ENCODE measurements at regions not wholly inside any gene's neighbourhood (a gene's known extent, or its start where the extent isn't known, plus 50 kb on each side); places are given as distances from the start of the nearest gene placed in this dataset.

GRCh38 chr9:134517069-134517680, 124.4 kb upstream of the COL5A1 start:
- TF ChIP-seq CTCF (IDR thresholded peaks at IDR 0.05) (no peak), POLR2A (IDR thresholded peaks at IDR 0.05) (no peak)

Data from prostate gland (tissue), 2 donors.